OCI-LY1 (cell line): ENCODE measurements at regions not wholly inside any gene's neighbourhood (a gene's known extent, or its start where the extent isn't known, plus 50 kb on each side); places are given as distances from the start of the nearest gene placed in this dataset.

ENCODE experiments used
- H2AFZ ChIP-seq: fragments of 200-600 bp; sonication (generic), shearing (Covaris generic); 2 replicates; pipeline ENCODE4 v1.6.0; 2014; ENCODE audit warnings: antibody characterized with exemption, mild to moderate bottlenecking, low read length
- H3F3A ChIP-seq: fragments of 200-600 bp; sonication (generic), shearing (Covaris generic); 2 replicates; pipeline ENCODE4 v1.6.0; 2014; ENCODE audit warnings: mild to moderate bottlenecking, antibody characterized with exemption, low read length, moderate library complexity; ENCODE audit not compliant: insufficient read depth
- H3K27ac ChIP-seq: fragments of 200-600 bp; sonication (generic); 2 replicates; pipeline ENCODE4 v1.5.1; 2014; ENCODE audit warnings: low read length, mixed run types, mild to moderate bottlenecking, low read depth; ENCODE audit not compliant: poor library complexity, severe bottlenecking
- H3K27me3 ChIP-seq: fragments of 200-600 bp; sonication (generic); 2 replicates; pipeline ENCODE4 v1.6.0; 2014; ENCODE audit warnings: antibody characterized with exemption, mild to moderate bottlenecking, low read length, moderate library complexity; ENCODE audit not compliant: insufficient read depth
- H3K36me3 ChIP-seq: fragments of 200-600 bp; sonication (generic); 2 replicates; pipeline ENCODE4 v1.6.1; 2014; ENCODE audit warnings: mild to moderate bottlenecking, antibody characterized with exemption, low read length, moderate library complexity, mixed read lengths; ENCODE audit not compliant: insufficient read depth
- H3K4me1 ChIP-seq: fragments of 200-600 bp; sonication (generic); 2 replicates; pipeline ENCODE4 v1.5.1; 2014; ENCODE audit warnings: mild to moderate bottlenecking, low read length, moderate library complexity; ENCODE audit not compliant: insufficient read depth, severe bottlenecking
- H3K4me2 ChIP-seq: fragments of 200-600 bp; sonication (generic), shearing (Covaris generic); 2 replicates; pipeline ENCODE4 v1.6.1; 2014; ENCODE audit warnings: low read length
- H3K4me3 ChIP-seq: fragments of 200-600 bp; sonication (generic); 2 replicates; pipeline ENCODE4 v1.5.1; 2014; ENCODE audit warnings: low read length, low read depth, mild to moderate bottlenecking, mixed read lengths; ENCODE audit not compliant: poor library complexity, severe bottlenecking
- H3K79me2 ChIP-seq: fragments of 200-600 bp; shearing (Covaris generic); 2 replicates; pipeline ENCODE4 v1.6.1; 2016; ENCODE audit warnings: mixed run types, low read length, mixed read lengths; ENCODE audit not compliant: insufficient read depth
- H3K9ac ChIP-seq: fragments of 200-600 bp; sonication (generic), shearing (Covaris generic); 2 replicates; pipeline ENCODE4 v1.6.1; 2014; ENCODE audit warnings: mild to moderate bottlenecking, low read length, mixed read lengths
- H3K9me2 ChIP-seq: fragments of 200-600 bp; sonication (generic), shearing (Covaris generic); 2 replicates; pipeline ENCODE4 v1.6.1; 2014; ENCODE audit warnings: low read depth, mild to moderate bottlenecking, low read length, mixed read lengths
- H3K9me3 ChIP-seq: fragments of 200-600 bp; shearing (Covaris generic); 2 replicates; pipeline ENCODE4 v1.6.1; 2014; ENCODE audit warnings: low read length, mixed read lengths
- H4K20me1 ChIP-seq: fragments of 200-600 bp; sonication (generic), shearing (Covaris generic); 2 replicates; pipeline ENCODE4 v1.6.0; 2016; ENCODE audit warnings: mild to moderate bottlenecking, low read length; ENCODE audit not compliant: insufficient read depth
- CTCF ChIP-seq: fragments of 200-600 bp; sonication (generic), shearing (Covaris generic); IDR thresholded peaks from 2 replicates; pipeline ENCODE4 v1.5.1; 2017; ENCODE audit warnings: mild to moderate bottlenecking, antibody characterized with exemption, low read length, moderate library complexity, mixed read lengths
- EZH2 ChIP-seq: fragments of 200-600 bp; sonication (generic), shearing (Covaris generic); IDR thresholded peaks from 2 replicates; pipeline ENCODE4 v1.8.0; 2017; ENCODE audit warnings: borderline replicate concordance, mixed run types, mild to moderate bottlenecking, antibody characterized with exemption, low read length, moderate library complexity, mixed read lengths

DNA sequence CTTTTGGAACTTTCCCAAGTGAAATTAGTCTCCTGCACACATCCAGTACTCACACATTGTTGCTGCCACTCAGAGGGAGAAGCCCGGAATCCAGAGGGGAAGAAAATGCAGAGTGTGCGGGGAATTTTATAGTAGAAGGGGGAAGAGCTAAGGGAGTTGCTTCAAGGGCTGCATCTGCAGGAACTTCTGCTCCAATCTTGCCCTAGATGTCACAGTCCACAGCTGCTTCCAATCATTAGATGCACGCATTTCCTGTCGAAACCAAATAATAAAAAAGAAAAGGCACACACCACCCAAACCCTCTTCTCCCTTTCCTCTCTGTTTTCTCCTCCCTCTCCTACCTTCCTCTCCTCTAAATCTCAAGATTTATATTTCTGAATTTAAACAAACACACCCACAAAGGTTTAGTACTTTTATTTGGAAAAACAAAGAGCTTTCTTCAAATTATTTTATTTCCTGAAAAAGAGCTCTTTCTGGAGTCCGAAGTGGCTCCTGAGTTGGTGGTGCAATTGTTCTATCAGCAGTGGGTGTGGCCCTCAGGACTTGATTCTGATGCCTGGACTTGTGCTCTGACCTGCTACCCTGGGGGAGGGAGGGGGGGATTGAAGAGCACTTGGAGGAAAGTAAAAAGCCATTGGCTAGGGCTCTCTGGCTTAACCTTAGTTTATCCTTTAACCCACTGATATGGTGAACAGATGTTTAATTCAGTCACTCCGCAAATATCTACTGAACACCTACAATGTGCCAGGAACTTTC, 72.0 kb downstream of the KCNE4 start:
- no peaks in the 10 kb centered on the region for H3K9me3 ChIP-seq
- H3K36me3 ChIP-seq: no peaks in the 10 kb centered on the region
- no peak overlapping the region for H2AFZ ChIP-seq
- no peaks in the 10 kb centered on the region for H3K4me1 ChIP-seq
- no peak overlapping the region for H3K27ac ChIP-seq
- TF ChIP-seq EZH2 (no peak), CTCF (no peak)
- no peaks in the 10 kb centered on the region for H3K79me2 ChIP-seq
- no peaks in the 10 kb centered on the region for H3F3A ChIP-seq
- H3K9ac ChIP-seq: no peak overlapping the region
- no peak overlapping the region for H3K4me3 ChIP-seq
- H3K9me2 ChIP-seq: no peaks in the 10 kb centered on the region
- no peaks in the 10 kb centered on the region for H4K20me1 ChIP-seq
- H3K4me2 ChIP-seq: no peak overlapping the region
- no peaks in the 10 kb centered on the region for H3K27me3 ChIP-seq

GRCh38 chr2:223141606-223142005, 89.6 kb downstream of the KCNE4 start:
- Histone ChIP-seq H3K4me2 (no peak overlapping the region), H3K27ac (no peak overlapping the region), H3K4me3 (no peak overlapping the region), H3K4me1 (no peaks in the 10 kb centered on the region), H3K9ac (no peak overlapping the region), H2AFZ (no peak overlapping the region), H3K36me3 (no peaks in the 10 kb centered on the region), H3K27me3 (no peaks in the 10 kb centered on the region), H3K9me3 (no peaks in the 10 kb centered on the region), H4K20me1 (no peaks in the 10 kb centered on the region), H3K79me2 (no peaks in the 10 kb centered on the region), H3F3A (no peaks in the 10 kb centered on the region), H3K9me2 (no peaks in the 10 kb centered on the region)
- no peak for TF ChIP-seq EZH2

DNA sequence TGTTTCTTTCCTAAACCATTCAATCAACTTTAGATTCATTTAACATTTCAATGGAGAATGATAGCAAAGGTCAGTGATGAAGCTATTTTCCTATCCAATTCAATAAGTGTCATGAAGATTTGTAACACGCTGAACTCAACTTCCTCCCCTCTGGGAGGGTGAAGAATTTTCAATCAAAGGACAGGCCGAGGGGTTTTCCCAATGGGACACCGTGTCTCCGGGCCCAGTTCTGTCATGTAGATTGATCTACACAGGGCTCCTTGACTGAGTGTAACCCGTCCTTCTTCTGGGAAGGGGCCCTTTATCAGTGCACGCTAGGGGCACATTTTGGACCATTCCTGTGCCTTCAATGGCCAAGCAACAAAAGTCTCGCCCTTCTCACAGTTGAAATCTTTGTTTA, 90.1 kb downstream of the KCNE4 start:
- Histone ChIP-seq H3K27me3 (no peaks in the 10 kb centered on the region), H4K20me1 (no peaks in the 10 kb centered on the region), H3K4me3 (no peak overlapping the region), H3K9me2 (no peaks in the 10 kb centered on the region), H3K4me2 (no peak overlapping the region), H3K27ac (no peak overlapping the region), H3K9me3 (no peaks in the 10 kb centered on the region), H3K36me3 (no peaks in the 10 kb centered on the region), H3K9ac (no peak overlapping the region), H3K79me2 (no peaks in the 10 kb centered on the region), H3K4me1 (no peaks in the 10 kb centered on the region), H3F3A (no peaks in the 10 kb centered on the region), H2AFZ (no peak overlapping the region)
- TF ChIP-seq EZH2: no peak
- TF ChIP-seq CTCF: no peak

- Histone ChIP-seq H3K27ac (no peak overlapping the region), H3K79me2 (no peaks in the 10 kb centered on the region), H2AFZ (no peak overlapping the region), H3K27me3 (no peaks in the 10 kb centered on the region), H3K36me3 (no peaks in the 10 kb centered on the region), H3K9me2 (no peaks in the 10 kb centered on the region), H4K20me1 (no peaks in the 10 kb centered on the region), H3F3A (no peaks in the 10 kb centered on the region), H3K4me1 (no peaks in the 10 kb centered on the region), H3K4me3 (no peak overlapping the region), H3K4me2 (no peak overlapping the region), H3K9ac (no peak overlapping the region), H3K9me3 (no peaks in the 10 kb centered on the region)
- TF ChIP-seq EZH2: no peak
- TF ChIP-seq CTCF: no peak
Observed at GRCh38 chr2:223147431-223147830, 95.4 kb downstream of the KCNE4 start.
